ENCODE measurements at regions not wholly inside any gene's neighbourhood (a gene's known extent, or its start where the extent isn't known, plus 50 kb on each side); places are given as distances from the start of the nearest gene placed in this dataset.
"Not testable (repeated sequence)": the region's sequence is repeated elsewhere in the genome, so short reads cannot be mapped to it uniquely, and the experiment has no call there.

GRCh38 chr15:66635817-66636216, 66.2 kb upstream of the SMAD6 start:
- no peak for DNase-seq (ENCODE audit: low spot score)

- DNase-seq (ENCODE audit: low spot score): not testable (repeated sequence)
Observed at GRCh38 chr15:66637044-66637443, 65.0 kb upstream of the SMAD6 start.

- DNase-seq (ENCODE audit: low spot score): no peak
Observed at GRCh38 chr15:66638377-66638776, 63.7 kb upstream of the SMAD6 start.

- DNase-seq (ENCODE audit: low spot score): no peak
Observed at GRCh38 chr15:66641485-66642315, 60.3 kb upstream of the SMAD6 start.

GRCh38 chr15:66642514-66642913, 59.5 kb upstream of the SMAD6 start:
- no peak for DNase-seq (ENCODE audit: low spot score)

- DNase-seq (ENCODE audit: low spot score): no peak
Observed at GRCh38 chr15:66643033-66643432, 59.0 kb upstream of the SMAD6 start.

- no peak for DNase-seq (ENCODE audit: low spot score)
Observed at GRCh38 chr15:66644000-66644787, 57.8 kb upstream of the SMAD6 start.

- DNase-seq (ENCODE audit: low spot score): no peak
Observed at GRCh38 chr15:66644869-66645268, 57.2 kb upstream of the SMAD6 start.

GRCh38 chr15:66646308-66646707, 55.7 kb upstream of the SMAD6 start:
- DNase-seq (ENCODE audit: low spot score): no peak

GRCh38 chr15:66646799-66647198, 55.2 kb upstream of the SMAD6 start:
- DNase-seq (ENCODE audit: low spot score): no peak

GRCh38 chr15:66647358-66647757, 54.7 kb upstream of the SMAD6 start:
- no peak for DNase-seq (ENCODE audit: low spot score)

GRCh38 chr15:66648588-66648987, 53.4 kb upstream of the SMAD6 start:
- DNase-seq (ENCODE audit: low spot score): no peak

GRCh38 chr15:66649235-66649984, 52.6 kb upstream of the SMAD6 start:
- no peak for DNase-seq (ENCODE audit: low spot score)

- DNase-seq (ENCODE audit: low spot score): no peak
Observed at GRCh38 chr15:66650433-66650832, 51.6 kb upstream of the SMAD6 start.

- no peak for DNase-seq (ENCODE audit: low spot score)
Observed at GRCh38 chr15:66651198-66651597, 50.8 kb upstream of the SMAD6 start.

GRCh38 chr15:66651913-66652642, 50.0 kb upstream of the SMAD6 start:
- no peak for DNase-seq (ENCODE audit: low spot score)
